Calu3 (cell line): ENCODE measurements at regions not wholly inside any gene's neighbourhood (a gene's known extent, or its start where the extent isn't known, plus 50 kb on each side); places are given as distances from the start of the nearest gene placed in this dataset.

ENCODE experiments used
- BruUV-seq: library from RNA; stranded (reverse); fragments of 400-500 nt; replicated peaks from 2 replicates; lab custom pipeline; 2021; lab: Mats Ljungman, UMichigan
- CTCF ChIA-PET: fragments of 300-600 bp; sonication (Branson Sonifier 250); formaldehyde crosslinking; loops from one replicate; lab custom pipeline; 2022; ENCODE audit warnings: antibody characterized with exemption; lab: Charles Lee
- DNase-seq: peaks from one replicate; pipeline ENCODE4 v3.0.0; 2022
- H3K27ac Mint-ChIP-seq: one replicate; pipeline ENCODE4 v1.8.0; 2022; ENCODE audit warnings: mixed read lengths; ENCODE audit not compliant: unreplicated experiment
- H3K27me3 Mint-ChIP-seq: one replicate; pipeline ENCODE4 v1.8.0; 2022; ENCODE audit warnings: mixed read lengths; ENCODE audit not compliant: unreplicated experiment
- H3K36me3 Mint-ChIP-seq: one replicate; pipeline ENCODE4 v1.8.0; 2022; ENCODE audit warnings: mild to moderate bottlenecking, moderate library complexity, mixed read lengths; ENCODE audit not compliant: insufficient read depth, unreplicated experiment
- H3K4me1 Mint-ChIP-seq: one replicate; pipeline ENCODE4 v1.8.0; 2022; ENCODE audit warnings: mild to moderate bottlenecking, low read depth, mixed read lengths; ENCODE audit not compliant: unreplicated experiment
- H3K4me3 Mint-ChIP-seq: one replicate; pipeline ENCODE4 v1.8.0; 2022; ENCODE audit warnings: mild to moderate bottlenecking, low read depth, moderate library complexity, mixed read lengths; ENCODE audit not compliant: unreplicated experiment
- H3K9me3 Mint-ChIP-seq: one replicate; pipeline ENCODE4 v1.8.0; 2022; ENCODE audit warnings: low read depth, mixed read lengths; ENCODE audit not compliant: unreplicated experiment
- CTCF ChIP-seq: fragments of 200-600 bp; IDR thresholded peaks from one replicate; pipeline ENCODE4 v1.8.0; 2022; ENCODE audit warnings: antibody characterized with exemption; ENCODE audit not compliant: unreplicated experiment
- intact Hi-C: fragments of 100-400 bp; cut with micrococcal nuclease; formaldehyde crosslinking; loops from one replicate; pipeline ENCODE4 v1.10.0; 2022; ENCODE audit not compliant: unreplicated experiment

- no peak for DNase-seq
- Mint-ChIP-seq H3K27me3 (no peaks in the 10 kb centered on the region), H3K4me1 (no peaks in the 10 kb centered on the region), H3K36me3 (no peaks in the 10 kb centered on the region), H3K9me3 (peaks cover 6% of the 10 kb centered on the region), H3K4me3 (no peak overlapping the region), H3K27ac (no peak overlapping the region)
- no TSS peak for BruUV-seq
- no peak for TF ChIP-seq CTCF
- CTCF ChIA-PET: no interaction called here
- intact Hi-C loops: no loop called here
These were observed 534.0 kb upstream of the ANKRD30A start for GRCh38 chr10:36591436-36591835.

GRCh38 chr10:36583690-36584089, 541.7 kb upstream of the ANKRD30A start:
- intact Hi-C loops: no loop called here
- no peak for TF ChIP-seq CTCF
- Mint-ChIP-seq H3K4me3 (no peak overlapping the region), H3K27me3 (no peaks in the 10 kb centered on the region), H3K9me3 (peaks cover 28% of the 10 kb centered on the region), H3K36me3 (peaks cover 5% of the 10 kb centered on the region), H3K4me1 (no peaks in the 10 kb centered on the region), H3K27ac (no peak overlapping the region)
- no TSS peak for BruUV-seq
- DNase-seq: no peak
- CTCF ChIA-PET: no interaction called here

- Mint-ChIP-seq H3K27me3 (no peaks in the 10 kb centered on the region), H3K36me3 (peaks cover 5% of the 10 kb centered on the region), H3K9me3 (peaks cover 32% of the 10 kb centered on the region), H3K4me3 (no peak overlapping the region), H3K4me1 (no peaks in the 10 kb centered on the region), H3K27ac (no peak overlapping the region)
- intact Hi-C loops: no loop called here
- no TSS peak for BruUV-seq
- TF ChIP-seq CTCF: no peak
- DNase-seq: no peak
- CTCF ChIA-PET: no interaction called here
These were observed 544.2 kb upstream of the ANKRD30A start for GRCh38 chr10:36581237-36581636.

GRCh38 chr10:36578306-36578705, 547.1 kb upstream of the ANKRD30A start:
- Mint-ChIP-seq H3K36me3 (peaks cover 5% of the 10 kb centered on the region), H3K4me1 (no peaks in the 10 kb centered on the region), H3K27me3 (no peaks in the 10 kb centered on the region), H3K4me3 (no peak overlapping the region), H3K27ac (no peak overlapping the region), H3K9me3 (peaks cover 25% of the 10 kb centered on the region)
- no peak for DNase-seq
- intact Hi-C loops: no loop called here
- CTCF ChIA-PET: no interaction called here
- TF ChIP-seq CTCF: no peak
- no TSS peak for BruUV-seq

GRCh38 chr10:36577126-36577525, 548.3 kb upstream of the ANKRD30A start:
- TF ChIP-seq CTCF: no peak
- BruUV-seq: no TSS peak
- CTCF ChIA-PET: no interaction called here
- H3K36me3 Mint-ChIP-seq: peaks cover 5% of the 10 kb centered on the region
- H3K4me1 Mint-ChIP-seq: no peaks in the 10 kb centered on the region
- intact Hi-C loops: no loop called here
- peaks cover 22% of the 10 kb centered on the region for H3K9me3 Mint-ChIP-seq
- no peak overlapping the region for H3K27ac Mint-ChIP-seq
- H3K27me3 Mint-ChIP-seq: no peaks in the 10 kb centered on the region
- no peak for DNase-seq
- no peak overlapping the region for H3K4me3 Mint-ChIP-seq
